Gastrocnemius medialis (tissue), 4 donors: ENCODE measurements at regions not wholly inside any gene's neighbourhood (a gene's known extent, or its start where the extent isn't known, plus 50 kb on each side); places are given as distances from the start of the nearest gene placed in this dataset.

Source experiments
- CTCF ChIP-seq, 5 experiments: fragments of 450-650 bp in 3 of 5; fragments of 200-600 bp in 2 of 5; sonication (generic) in 2 of 5; IDR thresholded peaks in 4 of 5; conservative IDR thresholded peaks in 1 of 5; 1 replicate in 4 of 5; 2 replicates in 1 of 5; pipeline ENCODE4 v1.5.1; 2016 to 2019; ENCODE audit warnings: antibody characterized with exemption in 5 of 5, mild to moderate bottlenecking in 3 of 5, moderate library complexity in 3 of 5
- POLR2A ChIP-seq, 2 donors: fragments of 450-650 bp; IDR thresholded peaks; one replicate each; pipeline ENCODE4 v1.6.1; 2017; ENCODE audit warnings: antibody characterized with exemption in 2 of 2, mild to moderate bottlenecking in 2 of 2, moderate library complexity in 2 of 2

- TF ChIP-seq CTCF (IDR thresholded peaks at IDR 0.05 in 4 of 5, conservative IDR thresholded peaks at IDR 0.05 in 1 of 5) = no peak
- TF ChIP-seq POLR2A (IDR thresholded peaks at IDR 0.05) = no peak
Observed at GRCh38 chr3:16070707-16071106, 103.8 kb upstream of the GALNT15 start.
